WI38 (cell line): ENCODE measurements at regions not wholly inside any gene's neighbourhood (a gene's known extent, or its start where the extent isn't known, plus 50 kb on each side); places are given as distances from the start of the nearest gene placed in this dataset.

Experiments used
- H3K4me3 ChIP-seq: 2 replicates; pipeline ENCODE4 v1.5.1; 2011; ENCODE audit warnings: low read depth, mild to moderate bottlenecking, control low read depth, low read length
- TF ChIP-seq, protein P1 (sequence below): IDR thresholded peaks from 2 replicates; pipeline ENCODE4 v1.5.1; 2012; ENCODE audit warnings: low read depth, mild to moderate bottlenecking, control low read depth, low read length

DNA sequence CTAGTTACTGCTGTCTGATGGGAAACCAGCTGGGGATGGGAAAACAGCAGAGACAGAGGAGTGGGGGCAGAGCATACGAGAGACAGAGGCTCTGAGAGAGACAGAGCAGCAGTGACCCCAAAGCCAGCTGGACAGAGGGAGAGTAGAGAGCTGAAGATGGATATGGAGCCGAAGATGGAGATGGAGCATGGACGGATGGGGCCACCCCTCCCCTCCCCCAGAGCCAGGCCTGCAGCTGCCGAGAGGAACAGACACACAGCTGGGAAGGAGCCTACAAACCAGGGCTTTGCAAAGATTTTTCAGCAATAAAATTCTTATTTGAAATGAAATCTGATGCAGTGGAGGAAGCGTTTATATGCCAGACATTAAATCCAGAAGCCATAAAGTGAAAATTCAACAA is 167.6 kb upstream of the LINGO1 start:
- no peak overlapping the region for H3K4me3 ChIP-seq
- TF ChIP-seq, protein P1, sequence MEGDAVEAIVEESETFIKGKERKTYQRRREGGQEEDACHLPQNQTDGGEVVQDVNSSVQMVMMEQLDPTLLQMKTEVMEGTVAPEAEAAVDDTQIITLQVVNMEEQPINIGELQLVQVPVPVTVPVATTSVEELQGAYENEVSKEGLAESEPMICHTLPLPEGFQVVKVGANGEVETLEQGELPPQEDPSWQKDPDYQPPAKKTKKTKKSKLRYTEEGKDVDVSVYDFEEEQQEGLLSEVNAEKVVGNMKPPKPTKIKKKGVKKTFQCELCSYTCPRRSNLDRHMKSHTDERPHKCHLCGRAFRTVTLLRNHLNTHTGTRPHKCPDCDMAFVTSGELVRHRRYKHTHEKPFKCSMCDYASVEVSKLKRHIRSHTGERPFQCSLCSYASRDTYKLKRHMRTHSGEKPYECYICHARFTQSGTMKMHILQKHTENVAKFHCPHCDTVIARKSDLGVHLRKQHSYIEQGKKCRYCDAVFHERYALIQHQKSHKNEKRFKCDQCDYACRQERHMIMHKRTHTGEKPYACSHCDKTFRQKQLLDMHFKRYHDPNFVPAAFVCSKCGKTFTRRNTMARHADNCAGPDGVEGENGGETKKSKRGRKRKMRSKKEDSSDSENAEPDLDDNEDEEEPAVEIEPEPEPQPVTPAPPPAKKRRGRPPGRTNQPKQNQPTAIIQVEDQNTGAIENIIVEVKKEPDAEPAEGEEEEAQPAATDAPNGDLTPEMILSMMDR: no peak

DNA sequence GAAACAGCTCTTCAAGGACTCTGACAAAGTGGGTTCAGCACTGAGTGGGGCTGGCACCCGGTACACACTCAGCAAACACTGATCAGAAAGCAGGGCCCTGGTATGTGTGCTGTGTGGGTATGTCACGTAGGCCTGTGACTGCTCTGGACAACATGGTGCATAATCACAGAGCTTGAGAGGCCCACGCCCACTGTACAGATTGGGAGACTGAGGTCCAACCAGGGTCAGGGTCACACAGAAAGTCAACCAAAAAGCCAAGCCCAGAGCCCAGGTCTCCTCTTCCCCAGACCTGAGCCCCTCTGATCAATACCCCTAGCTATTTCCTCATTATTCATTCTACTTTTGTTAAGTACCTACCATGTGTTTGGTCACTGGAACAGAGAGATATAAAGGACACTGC is 166.1 kb upstream of the LINGO1 start:
- TF ChIP-seq, protein P1: no peak
- H3K4me3 ChIP-seq: no peak overlapping the region

DNA sequence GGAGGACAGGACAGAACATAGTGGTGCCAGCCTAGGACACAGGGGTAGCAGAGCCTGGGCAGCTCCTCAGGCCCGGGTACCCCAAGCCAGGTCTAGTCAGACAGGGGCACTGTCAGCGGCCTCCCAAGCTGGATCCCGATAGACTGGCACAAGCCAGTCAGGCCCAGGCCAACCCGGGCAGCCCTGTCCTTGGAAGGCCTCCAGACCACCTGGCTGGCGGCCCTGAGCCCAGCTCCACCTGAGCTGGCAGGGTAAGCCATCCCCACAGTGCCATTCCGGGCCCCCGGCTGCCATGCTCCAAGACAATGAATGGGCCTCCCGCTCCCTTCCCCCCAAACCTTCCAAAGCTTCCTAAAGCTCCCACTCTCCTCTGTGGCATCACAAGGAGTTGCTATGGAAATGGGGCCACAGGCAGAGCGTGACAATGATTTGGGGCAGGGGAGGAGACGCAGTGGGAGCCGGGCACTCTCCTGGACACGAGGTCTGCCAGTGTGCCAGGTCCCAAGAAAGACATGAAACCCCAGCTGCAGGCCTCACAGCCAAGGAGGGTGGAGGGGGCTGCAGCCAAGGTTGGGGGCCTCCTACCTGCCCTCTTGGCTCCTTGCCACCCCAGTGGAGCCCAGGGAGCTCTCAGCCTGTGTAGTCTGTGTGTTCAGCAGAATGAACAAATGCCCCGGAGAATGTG is 165.6 kb upstream of the LINGO1 start:
- TF ChIP-seq, protein P1: no peak
- H3K4me3 ChIP-seq: no peak overlapping the region

DNA sequence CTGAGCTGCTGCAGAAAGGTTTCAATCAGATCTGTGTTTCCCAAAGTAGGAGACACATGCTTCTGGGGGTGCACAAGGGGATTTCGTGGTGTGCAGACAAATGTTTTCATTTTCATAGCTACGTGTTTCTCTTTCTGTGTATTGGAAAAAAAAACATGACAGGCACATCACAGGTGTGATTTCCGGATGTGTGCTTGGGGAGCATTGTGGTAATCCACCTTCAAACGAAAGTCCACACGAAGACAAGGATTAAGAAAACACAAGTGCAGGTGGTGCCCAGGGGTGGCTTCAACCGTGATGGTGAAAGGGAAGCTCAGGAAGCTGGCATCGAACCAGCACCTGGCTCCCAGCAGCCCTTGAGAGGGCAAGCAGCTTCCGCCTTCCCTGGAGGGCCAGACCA is 164.6 kb upstream of the LINGO1 start:
- TF ChIP-seq, protein P1: no peak
- no peak overlapping the region for H3K4me3 ChIP-seq

DNA sequence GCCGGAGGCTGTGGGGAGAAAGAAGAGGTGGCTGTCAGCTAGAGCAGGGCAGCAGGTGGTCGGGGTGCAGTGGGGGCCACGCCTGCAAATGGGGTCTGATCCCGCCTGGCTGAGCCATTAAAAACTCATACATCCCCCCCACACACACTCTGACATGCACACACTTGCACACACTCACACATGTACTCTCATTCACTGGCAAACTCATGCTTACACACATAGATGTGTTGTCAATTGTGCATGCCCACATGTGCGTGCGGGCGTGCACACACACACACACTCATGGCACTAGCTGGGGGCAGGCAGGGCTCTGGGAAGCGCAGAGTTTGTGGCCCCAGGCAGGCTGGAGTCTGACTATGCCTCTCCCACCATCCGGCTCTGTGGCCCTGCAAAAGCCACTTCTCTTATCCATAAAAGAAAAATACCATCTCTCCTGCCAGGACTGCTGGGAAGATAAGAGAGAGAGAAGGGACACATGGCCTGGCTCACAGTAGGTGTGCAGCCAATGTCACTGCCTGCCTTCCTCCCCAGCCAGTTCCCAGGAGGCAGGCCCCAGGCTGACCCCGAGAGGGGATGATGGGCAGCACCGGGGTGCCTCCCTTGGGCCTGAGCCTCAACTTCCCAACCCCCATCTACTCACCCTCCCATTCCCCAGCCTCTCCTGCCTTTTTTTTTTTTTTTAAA is 163.5 kb upstream of the LINGO1 start:
- TF ChIP-seq, protein P1: no peak
- no peak overlapping the region for H3K4me3 ChIP-seq

DNA sequence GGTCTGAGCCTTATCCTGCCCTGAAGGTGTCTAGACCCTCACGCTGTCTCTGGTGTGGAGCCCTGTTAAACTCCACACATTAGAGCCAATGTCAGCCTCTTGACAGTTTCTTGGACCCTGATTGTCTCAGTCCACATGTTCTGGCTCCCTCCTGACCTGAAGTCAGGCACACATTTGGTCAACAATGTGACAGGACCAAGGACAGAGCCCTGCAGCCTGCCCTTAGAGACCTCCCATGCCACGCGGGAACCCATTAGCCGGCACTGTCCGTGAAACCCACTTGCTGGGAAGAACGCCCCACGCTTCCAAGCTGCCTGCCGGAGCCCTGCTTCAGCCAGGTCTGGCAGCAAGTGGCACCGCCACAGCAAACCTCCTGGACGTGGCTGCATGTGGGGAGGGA is 162.7 kb upstream of the LINGO1 start:
- TF ChIP-seq, protein P1: no peak
- H3K4me3 ChIP-seq: no peak overlapping the region

DNA sequence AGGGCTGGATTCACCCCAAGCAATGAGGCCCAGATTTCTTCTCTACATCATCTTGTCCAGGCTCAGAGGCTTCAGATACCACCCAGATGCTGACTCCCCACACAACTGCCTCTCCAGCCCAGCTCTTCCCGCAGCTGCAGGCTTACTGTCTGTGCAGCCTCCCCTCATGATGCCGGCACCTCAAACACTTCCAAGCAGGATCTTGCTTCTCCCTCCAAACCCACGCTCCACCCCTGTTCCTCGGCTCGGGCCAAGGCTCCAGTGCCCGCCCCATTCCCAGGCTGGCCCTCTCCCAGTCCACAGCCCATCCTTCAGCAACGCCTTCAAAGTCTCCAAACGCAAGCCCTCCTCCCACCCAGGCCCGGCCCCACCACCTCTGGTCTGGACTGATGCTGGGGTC is 159.2 kb upstream of the LINGO1 start:
- no peak overlapping the region for H3K4me3 ChIP-seq
- TF ChIP-seq, protein P1: no peak
